ENCODE measurements at regions not wholly inside any gene's neighbourhood (a gene's known extent, or its start where the extent isn't known, plus 50 kb on each side); places are given as distances from the start of the nearest gene placed in this dataset.

GRCh38 chr4:41857226-41857641, 78.0 kb upstream of the TMEM33 start:
- TF ChIP-seq CTCF (IDR thresholded peaks at IDR 0.05): no peak
- TF ChIP-seq POLR2A (IDR thresholded peaks at IDR 0.05): no peak
